Smooth muscle cell (in vitro differentiated cells): ENCODE measurements at regions not wholly inside any gene's neighbourhood (a gene's known extent, or its start where the extent isn't known, plus 50 kb on each side); places are given as distances from the start of the nearest gene placed in this dataset.

Source experiments
- DNase-seq: peaks from one replicate; lab custom pipeline; 2025; ENCODE audit not compliant: unreplicated experiment; lab: John Stamatoyannopoulos, UW
- H2AFZ ChIP-seq: fragments of 200-600 bp; sonication (generic); 2 replicates; pipeline ENCODE4 v1.6.0; 2016; ENCODE audit warnings: antibody characterized with exemption, low read depth, mild to moderate bottlenecking
- H3F3A ChIP-seq: fragments of 200-600 bp; sonication (generic); 2 replicates; pipeline ENCODE4 v1.6.0; 2017; ENCODE audit warnings: antibody characterized with exemption, low read depth
- H3K27ac ChIP-seq: fragments of 200-600 bp; sonication (generic); 2 replicates; pipeline ENCODE4 v1.5.1; 2016; ENCODE audit warnings: low read depth, mild to moderate bottlenecking
- H3K27me3 ChIP-seq: fragments of 200-600 bp; sonication (generic); 2 replicates; pipeline ENCODE4 v1.6.1; 2016; ENCODE audit warnings: low read depth, mild to moderate bottlenecking
- H3K36me3 ChIP-seq: fragments of 200-600 bp; sonication (generic); 2 replicates; pipeline ENCODE4 v1.5.1; 2016; ENCODE audit warnings: low read depth
- H3K4me1 ChIP-seq: fragments of 200-600 bp; sonication (generic); 2 replicates; pipeline ENCODE4 v1.5.1; 2016; ENCODE audit warnings: low read depth
- H3K4me2 ChIP-seq: fragments of 200-600 bp; sonication (generic); 2 replicates; pipeline ENCODE4 v1.6.0; 2016; ENCODE audit warnings: mild to moderate bottlenecking
- H3K4me3 ChIP-seq: fragments of 200-600 bp; sonication (generic); 2 replicates; pipeline ENCODE4 v1.5.1; 2016; ENCODE audit warnings: mild to moderate bottlenecking
- H3K79me2 ChIP-seq: fragments of 200-600 bp; sonication (generic); 2 replicates; pipeline ENCODE4 v1.6.0; 2016; ENCODE audit warnings: low read depth, mild to moderate bottlenecking
- H3K9ac ChIP-seq: fragments of 200-600 bp; sonication (generic); 2 replicates; pipeline ENCODE4 v1.6.0; 2016; ENCODE audit warnings: low read depth
- H3K9me3 ChIP-seq: fragments of 200-600 bp; sonication (generic); replicated peaks from 2 replicates; pipeline ENCODE4 v1.5.1; 2016; ENCODE audit warnings: low read depth
- H4K20me1 ChIP-seq: fragments of 200-600 bp; sonication (generic); 2 replicates; pipeline ENCODE4 v1.6.0; 2016; ENCODE audit warnings: low read depth
- CTCF ChIP-seq: fragments of 200-600 bp; sonication (generic); IDR thresholded peaks from 2 replicates; pipeline ENCODE4 v1.5.1; 2017; ENCODE audit warnings: borderline replicate concordance, mild to moderate bottlenecking, antibody characterized with exemption; ENCODE audit not compliant: insufficient read depth, poor library complexity, severe bottlenecking
- WGBS: methylation state at CpG from one replicate; pipeline ENCODE4 v1.1.7; 2016; ENCODE audit warnings: low lambda C conversion rate; 5-methylcytosine and 5-hydroxymethylcytosine counted together

GRCh38 chr4:149932188-149932587 lies 116.5 kb upstream of the IQCM start:
- no peaks in the 10 kb centered on the region for H3K79me2 ChIP-seq
- WGBS = 73% methylated on average over 3 of the region's 3 CpGs
- no peaks in the 10 kb centered on the region for H3K36me3 ChIP-seq
- H2AFZ ChIP-seq = no peak overlapping the region
- no peak overlapping the region for H3K4me3 ChIP-seq
- no peak overlapping the region for H3K9ac ChIP-seq
- no peak overlapping the region for H3K27ac ChIP-seq
- DNase-seq = no peak
- no peaks in the 10 kb centered on the region for H3K9me3 ChIP-seq
- TF ChIP-seq CTCF = no peak
- H3F3A ChIP-seq = no peaks in the 10 kb centered on the region
- no peaks in the 10 kb centered on the region for H3K27me3 ChIP-seq
- H3K4me1 ChIP-seq = no peaks in the 10 kb centered on the region
- H3K4me2 ChIP-seq = no peak overlapping the region
- H4K20me1 ChIP-seq = no peaks in the 10 kb centered on the region

- no peak overlapping the region for H3K27ac ChIP-seq
- H3K4me1 ChIP-seq = no peaks in the 10 kb centered on the region
- no peak for DNase-seq
- TF ChIP-seq CTCF = no peak
- H3K27me3 ChIP-seq = no peaks in the 10 kb centered on the region
- 47% methylated on average over 1 of the region's 1 CpG for WGBS
- no peak overlapping the region for H3K9ac ChIP-seq
- no peaks in the 10 kb centered on the region for H3K79me2 ChIP-seq
- H4K20me1 ChIP-seq = no peaks in the 10 kb centered on the region
- H2AFZ ChIP-seq = no peak overlapping the region
- H3F3A ChIP-seq = no peaks in the 10 kb centered on the region
- no peak overlapping the region for H3K4me2 ChIP-seq
- H3K4me3 ChIP-seq = no peak overlapping the region
- no peaks in the 10 kb centered on the region for H3K36me3 ChIP-seq
- H3K9me3 ChIP-seq = no peaks in the 10 kb centered on the region
Observed at GRCh38 chr4:149933120-149933519, 117.5 kb upstream of the IQCM start.

- Histone ChIP-seq H2AFZ (no peak overlapping the region), H3K4me1 (no peaks in the 10 kb centered on the region), H3F3A (no peaks in the 10 kb centered on the region), H4K20me1 (no peaks in the 10 kb centered on the region), H3K27ac (no peak overlapping the region), H3K79me2 (no peaks in the 10 kb centered on the region), H3K9me3 (no peaks in the 10 kb centered on the region), H3K4me3 (no peak overlapping the region), H3K9ac (no peak overlapping the region), H3K27me3 (no peaks in the 10 kb centered on the region), H3K36me3 (no peaks in the 10 kb centered on the region), H3K4me2 (no peak overlapping the region)
- TF ChIP-seq CTCF = no peak
- DNase-seq = no peak
- 84% methylated on average over 3 of the region's 3 CpGs for WGBS
Observed at GRCh38 chr4:149933883-149934282, 118.2 kb upstream of the IQCM start.

GRCh38 chr4:149949381-149949780 lies 128.9 kb upstream of the DCLK2 start:
- Histone ChIP-seq H3K4me2 (no peak overlapping the region), H3K9me3 (no peaks in the 10 kb centered on the region), H3K79me2 (no peaks in the 10 kb centered on the region), H3K27ac (no peak overlapping the region), H3K4me3 (no peak overlapping the region), H4K20me1 (no peaks in the 10 kb centered on the region), H3K36me3 (no peaks in the 10 kb centered on the region), H3K4me1 (no peaks in the 10 kb centered on the region), H3F3A (no peaks in the 10 kb centered on the region), H3K9ac (no peak overlapping the region), H3K27me3 (no peaks in the 10 kb centered on the region), H2AFZ (peak overlapping the region; percentile 14)
- DNase-seq = no peak
- WGBS = 70% methylated on average over 5 of the region's 5 CpGs
- no peak for TF ChIP-seq CTCF
